ENCODE measurements at regions not wholly inside any gene's neighbourhood (a gene's known extent, or its start where the extent isn't known, plus 50 kb on each side); places are given as distances from the start of the nearest gene placed in this dataset.
"Not testable (repeated sequence)": the region's sequence is repeated elsewhere in the genome, so short reads cannot be mapped to it uniquely, and the experiment has no call there.

- no peak for DNase-seq (ENCODE audit: low spot score)
- Mint-ChIP-seq H3K4me3 (no peak overlapping the region), H3K36me3 (no peaks in the 10 kb centered on the region), H3K4me1 (peaks cover 46% of the 10 kb centered on the region), H3K27ac (peak overlapping the region; percentile 68; the same call in 1 of the 2 replicates), H3K27me3 (ENCODE audit: low read depth) (no peaks in the 10 kb centered on the region; the same call in 1 of the 2 replicates), H3K9me3 (no peaks in the 10 kb centered on the region)
- TF ChIP-seq MYBL2 (CRISPR knock-in tag; IDR thresholded peaks at IDR 0.05): no peak
- POLR2A ChIA-PET: no interaction called here
- CTCF ChIA-PET: interaction anchor here (1.4 to 2.2 kb wide), 2 partner anchors 37 to 42 kb away, joined by 4 to 14 read pairs; no protein-coding TSS in a partner anchor
- ATAC-seq: no peak
Measured at GRCh38 chr15:75770131-75770530, 57.5 kb upstream of the CSPG4 start.

GRCh38 chr15:75768526-75768925 is 55.9 kb upstream of the CSPG4 start:
- DNase-seq (ENCODE audit: low spot score); ATAC-seq; H3K4me3 Mint-ChIP-seq; H3K9me3 Mint-ChIP-seq; H3K27me3 Mint-ChIP-seq (ENCODE audit: low read depth); H3K36me3 Mint-ChIP-seq; CTCF ChIA-PET; POLR2A ChIA-PET; H3K27ac Mint-ChIP-seq: not testable (repeated sequence)
- peaks cover 40% of the 10 kb centered on the region for H3K4me1 Mint-ChIP-seq

- H3K4me1 Mint-ChIP-seq: peaks cover 15% of the 10 kb centered on the region
- H3K36me3 Mint-ChIP-seq; ATAC-seq; H3K27ac Mint-ChIP-seq; H3K9me3 Mint-ChIP-seq; POLR2A ChIA-PET; DNase-seq (ENCODE audit: low spot score); H3K4me3 Mint-ChIP-seq; H3K27me3 Mint-ChIP-seq (ENCODE audit: low read depth): not testable (repeated sequence)
- CTCF ChIA-PET: interaction anchor here (2.4 kb wide), 1 partner anchor 20 kb away, joined by 8 read pairs; no protein-coding TSS in a partner anchor
Measured at GRCh38 chr15:75765551-75766305, 53.1 kb upstream of the CSPG4 start.

- POLR2A ChIA-PET; H3K27ac Mint-ChIP-seq; ATAC-seq; H3K9me3 Mint-ChIP-seq; DNase-seq (ENCODE audit: low spot score); H3K36me3 Mint-ChIP-seq; H3K4me3 Mint-ChIP-seq; H3K27me3 Mint-ChIP-seq (ENCODE audit: low read depth): not testable (repeated sequence)
- peaks cover 13% of the 10 kb centered on the region for H3K4me1 Mint-ChIP-seq
- CTCF ChIA-PET: interaction anchor here (2.4 kb wide), 1 partner anchor 21 kb away, joined by 8 read pairs; no protein-coding TSS in a partner anchor
Measured at GRCh38 chr15:75764845-75765550, 52.4 kb upstream of the CSPG4 start.

GRCh38 chr15:75763635-75764600 is 51.3 kb upstream of the CSPG4 start:
- H3K4me3 Mint-ChIP-seq; DNase-seq (ENCODE audit: low spot score); POLR2A ChIA-PET; H3K9me3 Mint-ChIP-seq; ATAC-seq; H3K36me3 Mint-ChIP-seq; H3K27ac Mint-ChIP-seq; H3K27me3 Mint-ChIP-seq (ENCODE audit: low read depth); CTCF ChIA-PET: not testable (repeated sequence)
- peaks cover 18% of the 10 kb centered on the region for H3K4me1 Mint-ChIP-seq

GRCh38 chr15:75763137-75763611 is 50.5 kb upstream of the CSPG4 start:
- Mint-ChIP-seq H3K4me3 (no peak overlapping the region), H3K4me1 (peaks cover 18% of the 10 kb centered on the region), H3K27ac (no peak overlapping the region; the same call in 1 of the 2 replicates), H3K27me3 (ENCODE audit: low read depth) (peaks cover 3% of the 10 kb centered on the region), H3K9me3 (no peaks in the 10 kb centered on the region), H3K36me3 (no peaks in the 10 kb centered on the region)
- no peak for TF ChIP-seq PRDM15 (CRISPR knock-in tag; IDR thresholded peaks at IDR 0.05)
- no peak for TF ChIP-seq ZNF416 (CRISPR knock-in tag; IDR thresholded peaks at IDR 0.05)
- ChIA-PET POLR2A (no interaction called here), CTCF (no interaction called here)
- DNase-seq (ENCODE audit: low spot score) (no peak), ATAC-seq (no peak)

Measured in WTC11 (cell line).